DND-41 (cell line): ENCODE measurements at regions not wholly inside any gene's neighbourhood (a gene's known extent, or its start where the extent isn't known, plus 50 kb on each side); places are given as distances from the start of the nearest gene placed in this dataset.

Experiments
- CTCF ChIP-seq: IDR thresholded peaks from 2 replicates; pipeline ENCODE4 v1.5.1; 2012; ENCODE audit warnings: borderline replicate concordance, low read length, moderate library complexity, mild to moderate bottlenecking; ENCODE audit not compliant: poor library complexity, severe bottlenecking; ENCODE audit errors: extremely low read depth
- EZH2 ChIP-seq: IDR thresholded peaks from 3 replicates; pipeline ENCODE4 v1.6.1; 2012; ENCODE audit warnings: borderline replicate concordance, low read depth, mild to moderate bottlenecking, moderate library complexity, low read length, inconsistent platforms; ENCODE audit not compliant: severe bottlenecking

- TF ChIP-seq CTCF, result peak; percentile 28
- no peak for TF ChIP-seq EZH2
These were observed 156.0 kb downstream of the TFCP2L1 start for GRCh38 chr2:121128741-121129659.
